KBM-7 (cell line): ENCODE measurements at regions not wholly inside any gene's neighbourhood (a gene's known extent, or its start where the extent isn't known, plus 50 kb on each side); places are given as distances from the start of the nearest gene placed in this dataset.

Experiments
- DNase-seq: peaks from one replicate; pipeline ENCODE4 v3.0.0-alpha.2; 2015
- in situ Hi-C: fragments of 300-500 bp; cut with MboI; formaldehyde crosslinking; loops from 2 replicates; pipeline ENCODE4 v1.14.3; 2020; ENCODE audit warnings: low sequenced_read_pairs, low pct_unique_long_range_greater_than_20kb, mixed read lengths

DNA sequence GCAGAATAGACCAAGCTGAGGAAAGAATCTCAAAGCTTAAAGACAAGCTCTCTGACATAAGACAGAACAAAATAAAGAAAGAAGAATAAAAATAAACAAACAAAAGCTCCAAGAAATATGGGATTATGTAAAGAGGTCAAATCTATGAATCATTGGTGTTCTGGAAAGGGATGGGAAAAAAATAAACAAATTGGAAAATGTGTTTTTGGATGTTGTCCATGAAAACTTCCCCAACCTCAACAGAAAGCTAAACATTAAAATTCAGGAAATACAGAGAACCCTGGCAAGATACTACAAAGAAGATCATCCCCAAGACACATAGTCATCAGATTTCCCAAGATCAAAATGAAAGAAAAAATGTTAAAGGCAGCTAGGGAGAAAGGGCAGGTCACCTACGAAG is 662.0 kb upstream of the CDH18 start:
- no peak for DNase-seq
- in situ Hi-C loops, result no loop called here

DNA sequence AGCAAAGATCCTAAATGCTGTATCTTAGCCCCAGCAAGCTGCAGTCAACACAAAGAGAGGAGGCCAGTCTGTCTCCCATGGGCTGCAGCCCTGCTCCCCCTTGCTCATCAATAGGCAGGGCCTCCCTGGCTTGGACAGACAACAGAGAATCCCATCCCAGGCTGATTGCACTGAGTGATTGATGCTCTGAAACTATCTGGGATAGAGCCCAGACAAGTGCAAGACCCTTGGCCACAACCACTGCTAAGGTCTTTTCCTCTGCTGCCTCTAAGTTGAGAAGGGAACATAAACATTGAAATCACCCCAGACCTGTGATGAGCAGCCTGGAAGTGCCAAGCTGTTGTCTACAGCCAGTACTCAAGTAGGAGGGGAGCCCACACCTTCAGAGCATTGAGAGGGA is 661.0 kb upstream of the CDH18 start:
- DNase-seq, result no peak
- in situ Hi-C loops, result no loop called here

DNA sequence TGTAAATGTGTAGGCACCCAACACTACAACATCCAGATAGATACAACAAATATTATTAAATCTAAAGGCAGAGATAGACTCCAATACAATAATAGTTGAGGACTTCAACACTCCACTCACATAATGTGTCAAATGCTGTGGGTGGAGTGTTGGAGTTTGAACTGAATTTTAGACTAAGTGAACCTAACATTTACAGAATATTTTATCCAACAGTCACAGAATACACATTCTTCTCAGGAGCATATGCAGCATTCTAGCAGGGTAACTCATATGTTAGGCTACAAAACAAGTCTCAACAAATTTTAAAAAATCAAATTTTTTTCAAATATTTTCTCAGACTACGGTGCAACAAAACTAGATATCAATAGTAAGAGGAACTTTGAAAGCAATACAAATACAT is 648.7 kb upstream of the CDH18 start:
- in situ Hi-C loops, result no loop called here
- no peak for DNase-seq

DNA sequence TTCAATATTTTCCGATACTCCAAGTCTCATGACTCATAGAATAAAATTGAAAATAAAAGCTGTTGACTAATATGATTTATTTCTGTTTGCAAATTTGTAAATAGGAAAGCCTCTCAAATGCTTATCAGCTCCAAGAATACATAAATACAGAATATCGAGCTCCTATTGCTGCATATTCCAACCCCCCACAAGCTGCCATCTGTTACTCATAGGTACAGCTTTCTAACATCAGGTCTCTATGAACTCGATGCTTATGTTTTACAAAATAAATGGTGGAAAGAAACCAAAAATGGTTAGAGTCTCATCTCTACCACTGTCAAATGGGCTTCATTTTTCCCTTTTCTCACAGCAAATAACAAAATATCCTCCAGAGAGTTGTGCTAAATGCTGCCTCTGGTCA is 631.6 kb upstream of the CDH18 start:
- in situ Hi-C loops, result no loop called here
- no peak for DNase-seq

DNA sequence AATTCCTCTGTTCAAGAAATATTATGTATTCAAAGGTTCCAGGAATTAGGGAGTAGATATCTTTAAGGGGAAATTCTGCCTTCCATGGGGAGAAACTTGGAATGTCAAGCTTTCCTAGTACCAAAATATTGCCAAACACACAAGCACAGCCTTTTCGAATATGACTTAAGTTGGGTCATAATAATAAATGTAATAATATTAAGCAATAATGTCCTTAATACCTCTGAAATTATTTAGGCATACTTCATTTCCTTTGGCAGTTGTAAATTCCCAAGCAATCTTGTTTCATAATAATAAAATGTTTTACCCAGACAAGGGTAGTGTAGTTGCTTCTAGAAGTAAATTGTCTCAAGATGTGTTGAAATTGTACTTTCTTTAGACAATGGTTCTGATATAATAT is 630.3 kb upstream of the CDH18 start:
- in situ Hi-C loops, result no loop called here
- no peak for DNase-seq

DNA sequence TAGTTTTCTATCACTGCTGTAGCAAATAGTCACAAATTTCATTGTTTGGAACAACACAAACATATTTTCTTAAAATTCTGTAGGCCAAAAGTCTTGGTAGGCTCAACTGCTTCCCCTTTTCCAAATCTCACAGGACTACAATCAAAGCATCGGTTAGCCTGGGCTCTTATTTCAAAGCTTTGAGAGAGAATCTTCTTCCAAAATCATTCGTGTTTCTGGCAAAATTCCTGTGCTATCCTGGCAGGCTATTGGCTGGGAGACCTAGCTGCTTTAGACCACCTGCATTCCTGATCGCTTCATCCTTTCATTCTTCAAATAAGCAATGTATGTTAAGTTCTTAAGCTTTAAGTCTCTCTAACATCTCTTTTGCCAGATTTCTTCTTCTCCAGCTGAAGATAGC is 629.8 kb upstream of the CDH18 start:
- in situ Hi-C loops, result no loop called here
- DNase-seq, result no peak

DNA sequence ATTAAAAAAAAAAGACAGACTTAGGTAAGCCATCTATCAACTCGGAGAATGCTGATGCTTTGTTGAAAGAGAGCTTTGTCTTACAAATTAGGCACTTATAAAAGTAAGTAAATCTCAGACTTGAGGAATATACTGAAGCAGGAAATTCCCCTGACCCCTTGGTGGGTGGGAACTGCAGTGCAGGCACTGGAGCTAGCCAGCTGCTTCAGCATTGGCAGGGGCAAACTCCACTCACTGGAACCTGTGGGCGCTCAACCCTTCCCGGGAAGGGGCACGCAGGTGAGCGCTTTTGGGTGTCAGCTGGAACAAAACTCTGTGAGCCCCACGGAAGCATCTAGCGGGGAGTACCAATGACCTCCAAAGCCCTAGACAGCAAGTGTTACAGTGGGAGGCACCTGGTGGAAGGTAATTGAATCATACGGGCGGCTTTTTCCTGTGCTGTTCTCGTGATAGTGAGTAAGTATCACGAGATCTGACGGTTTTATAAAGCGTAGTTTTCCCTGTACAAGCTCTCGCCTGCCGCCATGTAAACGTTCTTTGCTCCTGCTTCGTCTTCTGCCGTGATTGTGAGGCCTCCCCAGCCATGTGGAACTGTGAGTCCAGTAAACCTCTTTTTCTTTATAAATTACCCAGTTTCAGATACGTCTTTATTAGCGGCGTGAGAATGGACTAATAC is 628.0 kb upstream of the CDH18 start:
- DNase-seq, result no peak
- in situ Hi-C loops, result no loop called here

DNA sequence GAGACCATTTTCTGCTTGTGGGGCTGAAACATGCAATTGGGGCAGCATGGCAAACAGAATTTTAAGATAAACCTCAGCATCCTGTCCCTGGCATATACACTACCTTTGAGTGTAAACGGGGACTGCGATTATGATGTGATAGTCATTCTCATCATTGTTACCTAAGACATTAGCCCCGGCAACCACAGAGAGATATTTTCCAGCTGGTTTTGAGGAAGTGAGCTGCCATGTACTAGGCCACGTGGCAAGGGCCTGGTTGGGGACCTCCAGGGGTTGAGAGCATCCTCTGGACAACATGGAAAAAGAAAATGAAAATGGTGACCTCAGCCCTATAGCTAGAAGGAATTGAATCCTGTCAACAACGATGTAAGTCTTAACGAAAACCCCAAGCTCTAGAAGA is 623.6 kb upstream of the CDH18 start:
- no peak for DNase-seq
- in situ Hi-C loops, result no loop called here

DNA sequence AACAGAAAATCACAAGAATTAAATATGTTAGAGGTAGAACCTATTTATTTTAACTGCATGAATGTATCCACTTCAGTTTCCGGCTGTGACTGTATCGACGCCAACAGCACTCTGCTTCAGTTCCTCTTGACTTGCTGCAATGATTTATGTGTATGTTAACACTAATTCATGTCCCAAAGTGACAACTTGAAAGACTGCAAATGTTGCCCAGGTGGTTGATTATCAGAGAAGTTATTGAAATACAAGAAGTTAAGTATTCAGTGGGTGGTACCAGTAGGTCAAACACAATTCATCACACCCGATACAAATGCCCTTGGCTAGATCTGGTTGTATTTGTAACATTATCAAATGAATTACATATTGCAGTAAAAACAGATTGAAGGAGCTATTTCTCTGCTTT is 622.7 kb upstream of the CDH18 start:
- DNase-seq, result no peak

DNA sequence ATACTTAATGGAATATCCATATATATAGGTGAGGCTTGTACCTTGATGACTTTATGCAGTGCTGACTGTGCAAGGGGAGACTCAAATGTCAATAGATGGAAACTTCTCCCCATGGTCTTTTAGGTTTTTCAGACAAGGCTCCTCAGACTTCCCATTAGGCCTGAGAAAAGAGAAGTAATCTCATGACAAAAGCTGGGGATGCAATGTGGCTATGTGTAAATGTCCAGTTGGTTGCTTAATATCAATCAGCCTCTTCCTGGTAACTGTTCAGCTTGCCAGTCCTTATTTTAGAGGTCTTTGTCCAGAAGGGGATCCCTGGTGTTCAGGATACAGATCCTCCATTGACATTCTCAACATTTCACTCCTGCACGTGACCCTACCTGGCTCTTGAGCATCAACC is 621.1 kb upstream of the CDH18 start:
- in situ Hi-C loops, result no loop called here
- no peak for DNase-seq

More for the DNA sequence above, 622.7 kb upstream of the CDH18 start:
- in situ Hi-C loops, result no loop called here

DNA sequence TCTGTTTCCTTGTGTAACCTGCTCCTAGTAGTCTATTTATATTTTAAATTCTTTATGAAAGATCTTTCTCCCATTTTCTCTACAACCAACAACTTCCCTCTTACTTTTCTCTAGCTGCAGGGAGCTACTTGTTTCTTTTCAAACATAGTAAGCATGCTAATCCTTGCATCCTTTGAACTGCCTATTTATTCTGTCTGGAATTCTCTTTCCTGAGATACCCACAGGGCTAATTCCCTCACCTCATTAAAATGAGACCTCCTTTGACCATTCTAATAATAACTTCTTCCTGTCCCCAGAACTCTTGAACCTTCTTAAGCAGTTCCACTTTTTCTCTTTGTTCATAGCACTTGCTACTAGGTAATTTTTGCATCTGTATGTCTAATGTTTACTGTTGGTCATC is 620.6 kb upstream of the CDH18 start:
- in situ Hi-C loops, result no loop called here
- DNase-seq, result no peak

DNA sequence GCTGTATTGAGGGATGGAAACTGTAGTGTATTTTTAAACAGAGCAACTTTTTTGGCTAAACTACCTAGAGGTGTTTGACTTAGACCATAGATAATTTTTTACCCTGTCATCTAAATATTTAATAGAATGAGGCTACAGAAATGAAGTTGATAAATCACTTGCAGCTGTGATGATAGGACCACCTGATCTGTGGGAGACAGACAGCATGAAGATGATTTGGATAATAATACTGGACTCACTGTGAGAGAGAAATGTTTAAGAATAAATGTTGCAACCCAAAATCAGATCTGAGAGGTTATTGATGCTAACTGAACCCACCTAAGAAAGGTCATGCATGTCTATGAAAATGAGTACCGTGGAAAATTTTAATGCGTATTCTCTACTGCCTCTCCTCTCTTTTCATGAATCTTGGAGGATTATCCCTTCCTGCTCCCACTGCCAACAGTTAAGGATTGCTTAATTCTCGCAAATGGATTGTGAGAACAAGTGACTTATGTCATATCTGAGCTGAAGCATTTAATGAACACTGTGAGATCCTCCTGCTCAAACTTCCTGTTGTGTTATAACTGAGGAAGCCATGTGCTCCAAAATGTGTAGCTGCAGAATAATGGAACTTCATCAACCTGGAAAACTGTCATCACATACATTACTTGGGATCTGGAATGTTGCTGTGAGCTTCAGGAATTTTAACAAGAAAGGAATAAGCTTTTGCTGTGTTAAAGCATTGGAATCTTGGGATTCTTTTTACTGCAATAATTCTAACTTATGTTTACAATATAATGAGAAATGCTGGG is 617.9 kb upstream of the CDH18 start:
- DNase-seq, result no peak
- in situ Hi-C loops, result no loop called here

DNA sequence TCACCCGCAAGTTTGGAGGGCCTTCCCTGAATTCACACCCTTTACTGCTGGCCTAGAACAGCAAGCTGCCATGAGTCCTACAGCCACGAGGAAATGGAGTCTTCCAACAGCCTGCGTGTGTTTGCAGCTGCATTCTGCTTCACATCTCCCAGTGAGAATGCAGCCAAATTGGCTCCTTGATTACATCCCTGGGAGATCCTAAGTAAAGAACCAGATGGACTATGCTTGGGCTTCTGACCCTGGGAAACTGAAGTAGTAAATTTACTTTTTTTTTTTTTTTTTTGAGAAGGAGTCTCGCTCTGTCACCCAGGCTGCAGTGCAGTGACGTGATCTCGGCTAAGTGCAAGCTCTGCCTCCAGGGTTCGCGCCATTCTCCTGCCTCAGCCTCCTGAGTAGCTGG is 617.0 kb upstream of the CDH18 start:
- in situ Hi-C loops, result no loop called here
- no peak for DNase-seq

DNA sequence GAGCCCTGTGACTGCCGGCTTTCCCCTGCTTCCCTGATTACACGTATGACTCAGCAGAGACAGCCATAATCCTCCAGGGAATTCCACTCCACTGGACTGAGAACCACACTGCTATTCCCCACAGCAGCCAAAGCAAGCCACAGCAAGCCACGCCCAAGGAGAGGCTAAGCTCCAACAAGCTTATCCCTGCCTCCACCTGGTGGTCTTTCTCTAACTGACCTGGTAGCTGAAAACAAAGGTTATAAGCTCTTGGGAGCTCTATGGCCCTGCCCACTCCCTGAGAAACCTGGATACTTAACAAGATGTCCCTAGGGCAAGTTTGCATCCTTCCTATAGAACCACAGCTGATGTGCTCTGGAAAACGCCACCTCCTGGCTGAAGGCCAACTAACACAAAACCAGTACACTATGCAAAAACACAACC is 613.7 kb upstream of the CDH18 start:
- in situ Hi-C loops, result no loop called here
- DNase-seq, result peak; percentile 4

DNA sequence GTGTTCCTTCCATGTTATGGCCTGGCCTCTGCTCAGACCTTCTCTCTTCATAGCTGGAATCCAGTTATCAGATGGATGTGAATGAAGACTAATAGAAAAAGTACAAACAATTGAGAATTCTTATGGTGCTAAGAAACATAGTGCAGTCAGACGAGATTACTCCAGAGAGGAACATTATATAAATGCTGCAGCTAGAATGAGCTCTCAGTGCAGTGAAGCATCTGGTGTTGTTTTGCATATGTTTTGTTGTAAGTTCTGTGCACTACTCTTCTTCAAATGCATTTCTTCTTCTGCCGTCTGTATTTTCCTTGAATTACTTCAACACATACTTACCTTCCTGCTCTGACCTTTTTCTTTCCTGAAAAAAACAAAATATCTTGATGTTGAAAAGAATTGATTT is 602.4 kb upstream of the CDH18 start:
- in situ Hi-C loops, result no loop called here
- DNase-seq, result no peak

DNA sequence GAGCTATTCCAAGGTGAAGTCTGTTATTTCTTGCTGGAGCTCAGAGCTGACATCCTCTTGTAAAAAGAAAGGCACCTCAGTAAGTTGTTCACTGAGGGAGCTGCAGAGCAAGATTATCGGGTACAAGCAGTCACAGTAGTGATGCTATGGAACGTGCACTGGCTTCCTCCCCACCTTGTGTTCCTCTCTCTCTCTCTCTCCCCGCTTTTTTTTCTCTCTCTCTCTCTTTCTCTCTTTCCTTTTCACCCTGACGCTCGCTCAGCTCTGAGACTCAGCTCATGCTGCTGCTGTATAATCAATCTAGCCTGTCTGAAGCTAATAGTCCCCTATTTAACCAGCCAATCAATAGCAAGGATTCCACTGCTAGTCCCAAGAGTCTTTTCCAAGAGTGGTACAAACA is 587.6 kb upstream of the CDH18 start:
- DNase-seq, result no peak
- in situ Hi-C loops, result no loop called here

DNA sequence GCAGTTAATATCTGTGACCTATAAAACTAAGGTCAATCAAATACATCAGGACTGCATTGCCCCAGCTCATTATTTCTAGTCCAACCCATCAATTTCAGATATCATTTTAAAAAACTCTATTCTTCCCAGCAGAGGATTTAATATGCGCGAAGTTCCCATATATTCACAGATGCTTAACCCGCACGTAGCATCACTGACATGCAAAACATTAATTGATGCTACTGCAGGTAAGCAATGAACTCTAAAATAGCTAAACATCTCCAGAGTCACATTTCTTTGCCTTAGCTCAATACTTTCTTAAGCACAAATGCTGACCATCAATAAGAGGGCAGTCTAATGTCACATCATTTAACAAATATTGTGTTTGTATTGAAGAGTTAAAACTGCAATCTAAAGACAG is 586.6 kb upstream of the CDH18 start:
- DNase-seq, result no peak
- in situ Hi-C loops, result no loop called here

DNA sequence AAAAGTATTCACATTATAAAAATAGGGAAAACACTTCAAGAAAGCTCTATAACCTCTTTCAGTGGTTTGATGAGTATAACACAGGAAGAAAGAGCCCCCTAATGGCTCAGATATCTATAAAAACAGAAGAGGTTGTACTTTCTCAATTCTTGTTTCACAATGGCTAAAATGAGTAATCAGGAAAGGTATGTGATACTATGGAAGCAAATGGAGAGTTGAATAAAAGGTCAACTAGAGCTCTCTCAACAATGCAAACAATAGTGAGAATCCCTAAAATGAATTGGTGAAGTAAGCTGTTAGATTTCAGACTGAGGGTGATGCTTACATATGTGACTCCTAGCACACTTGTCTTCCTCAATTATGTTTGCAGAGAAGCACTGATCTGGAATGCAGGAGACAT is 584.6 kb upstream of the CDH18 start:
- DNase-seq, result peak; percentile 18
- in situ Hi-C loops, result no loop called here

DNA sequence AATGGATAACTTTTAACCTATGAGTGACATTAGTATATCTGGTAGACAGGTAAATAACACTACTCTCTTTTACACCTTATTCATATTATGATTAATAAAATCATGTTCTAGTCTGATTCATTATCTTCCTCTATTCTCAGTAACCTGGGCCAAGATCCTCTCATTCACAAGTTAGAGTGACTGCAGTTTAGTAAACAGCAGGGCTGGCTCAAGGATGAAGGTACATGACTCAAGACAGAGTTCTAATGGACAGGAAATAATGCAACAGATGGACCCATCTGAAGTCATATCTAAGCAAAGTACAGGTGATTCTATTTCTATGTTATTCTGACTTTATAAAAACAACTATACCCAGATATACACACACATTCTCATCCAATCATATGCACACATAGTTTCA is 582.5 kb upstream of the CDH18 start:
- no peak for DNase-seq
- in situ Hi-C loops, result no loop called here

DNA sequence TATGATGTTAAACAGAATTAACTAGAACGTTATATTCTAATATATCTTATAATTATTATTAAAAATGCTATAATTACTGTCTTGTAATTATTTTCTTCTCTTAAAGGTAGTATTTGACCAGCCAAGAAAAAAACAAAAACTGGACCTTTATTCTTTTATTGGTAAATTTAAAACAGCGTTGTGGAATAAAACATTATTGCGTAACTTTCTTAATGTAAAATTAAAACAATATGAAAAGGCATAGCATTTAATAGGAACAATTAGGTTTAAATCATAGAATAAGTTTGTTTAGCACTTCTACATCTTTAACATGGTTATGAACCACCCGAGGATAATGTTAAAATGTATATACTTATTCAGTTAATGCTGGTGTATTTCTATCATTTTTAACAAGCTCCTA is 574.5 kb upstream of the CDH18 start:
- in situ Hi-C loops, result no loop called here
- DNase-seq, result no peak

DNA sequence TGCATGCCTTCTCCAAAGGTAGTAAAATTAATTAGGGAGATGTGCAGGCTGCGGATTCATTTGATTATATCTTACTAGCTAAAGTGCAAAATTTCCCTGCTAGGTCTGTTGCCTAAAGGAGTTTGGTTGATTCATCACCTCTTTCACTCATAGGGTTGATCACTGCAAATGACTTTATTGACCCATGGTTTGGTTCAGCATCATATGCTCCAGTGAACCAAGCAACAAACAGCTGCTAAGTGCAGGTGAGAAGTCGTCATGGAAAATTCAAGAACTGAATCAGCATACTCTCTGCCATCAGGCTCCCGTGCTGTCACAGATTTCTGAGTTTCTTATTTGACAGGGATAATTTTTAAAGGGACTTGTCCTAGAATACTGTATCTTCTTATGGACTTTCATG is 571.8 kb upstream of the CDH18 start:
- no peak for DNase-seq
- in situ Hi-C loops, result no loop called here
